ENCODE measurements at regions not wholly inside any gene's neighbourhood (a gene's known extent, or its start where the extent isn't known, plus 50 kb on each side); places are given as distances from the start of the nearest gene placed in this dataset.

DNA sequence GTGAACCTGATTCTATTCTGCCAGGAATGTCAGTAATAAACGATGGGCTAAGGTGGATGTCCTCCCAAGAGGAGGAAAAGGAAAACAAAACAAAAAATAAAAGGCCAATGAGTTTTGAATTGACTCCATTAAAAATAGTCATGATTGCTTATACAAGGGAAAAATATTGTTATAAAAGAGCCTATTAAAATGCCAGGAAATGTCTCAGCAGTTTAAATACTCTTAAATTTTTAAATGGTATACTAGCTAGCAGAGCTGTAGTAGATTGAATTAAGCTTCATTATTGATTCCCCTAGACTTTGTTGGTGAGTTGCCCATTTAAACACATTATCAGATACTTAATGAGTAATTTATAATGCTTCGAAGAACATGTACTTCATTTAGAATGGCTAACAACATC lies 990.9 kb upstream of the GJE1 start:
- TF ChIP-seq EZH2 (IDR thresholded peaks at IDR 0.05; ENCODE audit: insufficient read depth, poor library complexity, severe bottlenecking) (no peak), EZH2phosphoT487 (IDR thresholded peaks at IDR 0.05; ENCODE audit: insufficient read depth, low read depth) (no peak)

All from GM23248 (cell line).